IMR-90 (cell line): ENCODE measurements at regions not wholly inside any gene's neighbourhood (a gene's known extent, or its start where the extent isn't known, plus 50 kb on each side); places are given as distances from the start of the nearest gene placed in this dataset.

ENCODE experiments used
- ATAC-seq: fragments of 200-7000 bp; cut with Tn5 transposase; 2 replicates; pipeline ENCODE4 v1.9.1; 2020; ENCODE audit warnings: low read depth, mild to moderate bottlenecking, moderate library complexity
- BruUV-seq: library from RNA; stranded (reverse); fragments of 400-500 nt; replicated peaks from 2 replicates; lab custom pipeline; 2021; lab: Mats Ljungman, UMichigan
- CTCF ChIA-PET: fragments of 300-600 bp; formaldehyde crosslinking; extraction: SDS; loops from one replicate; lab custom pipeline; 2021; ENCODE audit warnings: antibody characterized with exemption; lab: Yijun Ruan, JAX
- POLR2A ChIA-PET: fragments of 300-600 bp; sonication (Branson Sonifier 250); formaldehyde crosslinking; loops from one replicate; lab custom pipeline; 2022; ENCODE audit warnings: antibody characterized with exemption; ENCODE audit not compliant: unreplicated experiment; lab: Charles Lee
- DNase-seq: peaks from one replicate; pipeline ENCODE4 v3.0.0; 2013
- H2AFZ ChIP-seq: replicated peaks from 2 replicates; pipeline ENCODE3; 2013; ENCODE audit warnings: low read length, mild to moderate bottlenecking; ENCODE audit not compliant: poor library complexity
- H2AK5ac ChIP-seq: 2 replicates; pipeline ENCODE4 v1.6.1; 2013; ENCODE audit warnings: low read depth, low read length, inconsistent platforms
- H2AK9ac ChIP-seq: replicated peaks from 2 replicates; pipeline ENCODE3; 2013; ENCODE audit warnings: mild to moderate bottlenecking, low read depth, low read length, moderate library complexity; ENCODE audit not compliant: poor library complexity
- H2BK120ac ChIP-seq: 2 replicates; pipeline ENCODE4 v1.6.1; 2013; ENCODE audit warnings: low read depth, low read length, inconsistent platforms
- H2BK15ac ChIP-seq: 3 replicates; pipeline ENCODE4 v1.6.1; 2013; ENCODE audit warnings: low read depth, low read length, inconsistent platforms
- H2BK20ac ChIP-seq: 2 replicates; pipeline ENCODE4 v1.6.1; 2013; ENCODE audit warnings: low read depth, mild to moderate bottlenecking, inconsistent platforms, low read length, moderate library complexity
- H2BK5ac ChIP-seq: 2 replicates; pipeline ENCODE4 v1.6.1; 2013; ENCODE audit warnings: mild to moderate bottlenecking, low read depth, low read length, inconsistent platforms; ENCODE audit not compliant: poor library complexity, severe bottlenecking
- H3K14ac ChIP-seq: replicated peaks from 2 replicates; pipeline ENCODE4 v1.6.1; 2013; ENCODE audit warnings: low read depth, low read length, inconsistent platforms
- H3K18ac ChIP-seq: 2 replicates; pipeline ENCODE4 v1.6.1; 2013; ENCODE audit warnings: low read depth, low read length, control low read depth
- H3K23ac ChIP-seq: 2 replicates; pipeline ENCODE4 v1.6.1; 2013; ENCODE audit warnings: low read depth, low read length, inconsistent platforms
- H3K27ac ChIP-seq: 2 replicates; pipeline ENCODE4 v1.5.1; 2013; ENCODE audit warnings: mild to moderate bottlenecking, control low read depth, low read length; ENCODE audit not compliant: insufficient read depth
- H3K27me3 ChIP-seq: 2 replicates; pipeline ENCODE4 v1.6.1; 2013; ENCODE audit warnings: low read length; ENCODE audit not compliant: control insufficient read depth, insufficient read depth
- H3K36me3 ChIP-seq: 2 replicates; pipeline ENCODE4 v1.6.1; 2013; ENCODE audit warnings: low read length, mixed read lengths; ENCODE audit not compliant: control insufficient read depth, insufficient read depth
- H3K4ac ChIP-seq: 2 replicates; pipeline ENCODE4 v1.6.1; 2013; ENCODE audit warnings: low read depth, low read length, inconsistent platforms
- H3K4me1 ChIP-seq: 2 replicates; pipeline ENCODE4 v1.6.1; 2013; ENCODE audit warnings: low read length, mixed read lengths; ENCODE audit not compliant: control insufficient read depth, insufficient read depth
- H3K4me2 ChIP-seq: 2 replicates; pipeline ENCODE4 v1.6.1; 2013; ENCODE audit warnings: low read depth, mild to moderate bottlenecking, control low read depth, low read length, moderate library complexity
- H3K4me3 ChIP-seq: 2 replicates; pipeline ENCODE4 v1.5.1; 2013; ENCODE audit warnings: low read depth, mild to moderate bottlenecking, control low read depth, low read length, moderate library complexity; ENCODE audit not compliant: insufficient read depth
- H3K56ac ChIP-seq: 2 replicates; pipeline ENCODE4 v1.6.1; 2013; ENCODE audit warnings: low read length, inconsistent platforms; ENCODE audit not compliant: insufficient read depth; ENCODE audit errors: extremely low read depth
- H3K79me1 ChIP-seq, 2 experiments: 2 replicates each; pipeline ENCODE4 v1.6.1; 2013; ENCODE audit warnings: low read length in 2 of 2, inconsistent platforms in 1 of 2, low read depth in 1 of 2
- H3K9ac ChIP-seq: 2 replicates; pipeline ENCODE4 v1.6.1; 2013; ENCODE audit warnings: low read depth, low read length, control low read depth
- H3K9me1 ChIP-seq: 2 replicates; pipeline ENCODE4 v1.6.1; 2013; ENCODE audit warnings: low read length, inconsistent platforms; ENCODE audit not compliant: insufficient read depth
- H3K9me3 ChIP-seq: 2 replicates; pipeline ENCODE4 v1.6.1; 2013; ENCODE audit warnings: low read length; ENCODE audit not compliant: control insufficient read depth, insufficient read depth
- H4K20me1 ChIP-seq: 2 replicates; pipeline ENCODE4 v1.6.1; 2013; ENCODE audit warnings: low read length, inconsistent platforms; ENCODE audit not compliant: insufficient read depth
- H4K5ac ChIP-seq: 2 replicates; pipeline ENCODE4 v1.6.1; 2013; ENCODE audit warnings: mild to moderate bottlenecking, low read depth, low read length, control low read depth
- H4K8ac ChIP-seq, 2 experiments: 2 replicates each; pipeline ENCODE4 v1.6.1; 2013; ENCODE audit warnings: low read depth in 2 of 2, low read length in 2 of 2, control low read depth in 1 of 2, inconsistent platforms in 1 of 2
- H4K91ac ChIP-seq: 2 replicates; pipeline ENCODE4 v1.6.1; 2013; ENCODE audit warnings: low read depth, low read length, inconsistent platforms; ENCODE audit not compliant: insufficient read depth
- BHLHE40 ChIP-seq: fragments of 150-350 bp; IDR thresholded peaks from 2 replicates; pipeline ENCODE4 v1.6.1; 2016; ENCODE audit warnings: mild to moderate bottlenecking, low read depth, low read length
- CEBPB ChIP-seq: IDR thresholded peaks from 2 replicates; pipeline ENCODE4 v1.6.1; 2012; ENCODE audit warnings: low read depth, low read length, improper control_type of control experiment
- CTCF ChIP-seq: conservative IDR thresholded peaks from 2 replicates; pipeline ENCODE4 v1.5.1; 2012; ENCODE audit warnings: mild to moderate bottlenecking, low read depth, low read length, improper control_type of control experiment
- ELK1 ChIP-seq: fragments of 150-350 bp; IDR thresholded peaks from 2 replicates; pipeline ENCODE4 v1.6.1; 2016; ENCODE audit warnings: low read depth, mild to moderate bottlenecking, low read length, moderate library complexity, borderline replicate concordance
- FOS ChIP-seq: fragments of 150-350 bp; IDR thresholded peaks from 2 replicates; pipeline ENCODE4 v1.6.1; 2016; ENCODE audit warnings: low read depth, low read length
- NFE2L2 ChIP-seq: fragments of 150-350 bp; IDR thresholded peaks from 2 replicates; pipeline ENCODE4 v1.6.1; 2016; ENCODE audit warnings: low read depth, mild to moderate bottlenecking, low read length
- RCOR1 ChIP-seq: IDR thresholded peaks from 2 replicates; pipeline ENCODE4 v1.6.1; 2012; ENCODE audit warnings: mild to moderate bottlenecking, low read length, improper control_type of control experiment; ENCODE audit not compliant: insufficient replicate concordance
- RFX5 ChIP-seq: IDR thresholded peaks from 2 replicates; pipeline ENCODE4 v1.8.0; 2012; ENCODE audit warnings: low read depth, mild to moderate bottlenecking, low read length, moderate library complexity
- dilution Hi-C: fragments of 300-500 bp; cut with HindIII; formaldehyde crosslinking; loops from one replicate; pipeline ENCODE4 v1.14.3; 2018; ENCODE audit warnings: low sequenced_read_pairs; ENCODE audit not compliant: unreplicated experiment
- in situ Hi-C: fragments of 300-500 bp; cut with MboI; formaldehyde crosslinking; loops from 3 replicates; pipeline ENCODE4 v1.14.3; 2019; ENCODE audit warnings: low sequenced_read_pairs, inconsistent platforms, mixed read lengths
- intact Hi-C: fragments of 100-400 bp; cut with micrococcal nuclease; formaldehyde crosslinking; loops from 2 replicates; pipeline ENCODE4 v1.10.0; 2022

GRCh38 chr3:152578769-152579168 lies 256.2 kb upstream of the P2RY1 start:
- H3K9ac ChIP-seq: no peak overlapping the region
- no peaks in the 10 kb centered on the region for H3K4me1 ChIP-seq
- dilution Hi-C loops: no loop called here
- H3K9me1 ChIP-seq: no peaks in the 10 kb centered on the region
- no peak overlapping the region for H3K18ac ChIP-seq
- H2BK5ac ChIP-seq: no peak overlapping the region
- no peak overlapping the region for H4K5ac ChIP-seq
- no peak overlapping the region for H3K4ac ChIP-seq
- no peak overlapping the region for H2AK5ac ChIP-seq
- ATAC-seq (no peak), DNase-seq (no peak)
- H3K79me1 ChIP-seq: no peaks in the 10 kb centered on the region
- no peak overlapping the region for H2AK9ac ChIP-seq
- intact Hi-C loops: loop anchor here (10.0 kb wide), 2 partner anchors 304 to 504 kb away; no protein-coding TSS in a partner anchor
- no peak overlapping the region for H2BK120ac ChIP-seq
- ChIA-PET POLR2A (no interaction called here), CTCF (no interaction called here)
- H3K9me3 ChIP-seq: no peaks in the 10 kb centered on the region
- no peak overlapping the region for H3K23ac ChIP-seq
- no peak overlapping the region for H3K4me2 ChIP-seq
- no TSS peak for BruUV-seq
- TF ChIP-seq BHLHE40: no peak
- TF ChIP-seq CTCF: no peak
- TF ChIP-seq NFE2L2: no peak
- no peak for TF ChIP-seq RCOR1
- TF ChIP-seq RFX5: no peak
- TF ChIP-seq FOS: no peak
- no peak for TF ChIP-seq ELK1
- peak; percentile 56 for TF ChIP-seq CEBPB
- no peak overlapping the region for H3K27ac ChIP-seq
- H2BK20ac ChIP-seq: no peak overlapping the region
- no peak overlapping the region for H2AFZ ChIP-seq
- H3K56ac ChIP-seq: no peak overlapping the region
- H2BK15ac ChIP-seq: no peak overlapping the region
- peaks cover 3% of the 10 kb centered on the region for H3K27me3 ChIP-seq
- in situ Hi-C loops: no loop called here
- no peak overlapping the region for H4K8ac ChIP-seq
- H3K4me3 ChIP-seq: no peak overlapping the region
- H3K14ac ChIP-seq: no peak overlapping the region
- no peak overlapping the region for H4K91ac ChIP-seq
- H4K20me1 ChIP-seq: no peaks in the 10 kb centered on the region
- H3K36me3 ChIP-seq: no peaks in the 10 kb centered on the region
